HG02571 (cell line): ENCODE measurements at regions not wholly inside any gene's neighbourhood (a gene's known extent, or its start where the extent isn't known, plus 50 kb on each side); places are given as distances from the start of the nearest gene placed in this dataset.
"Not testable (repeated sequence)": the region's sequence is repeated elsewhere in the genome, so short reads cannot be mapped to it uniquely, and the experiment has no call there.

Experiments used
- ATAC-seq: cut with Tn5 transposase; IDR thresholded peaks from one replicate; pipeline ENCODE4 v1.9.1; 2021; ENCODE audit warnings: mild to moderate bottlenecking, moderate library complexity; ENCODE audit not compliant: unreplicated experiment

DNA sequence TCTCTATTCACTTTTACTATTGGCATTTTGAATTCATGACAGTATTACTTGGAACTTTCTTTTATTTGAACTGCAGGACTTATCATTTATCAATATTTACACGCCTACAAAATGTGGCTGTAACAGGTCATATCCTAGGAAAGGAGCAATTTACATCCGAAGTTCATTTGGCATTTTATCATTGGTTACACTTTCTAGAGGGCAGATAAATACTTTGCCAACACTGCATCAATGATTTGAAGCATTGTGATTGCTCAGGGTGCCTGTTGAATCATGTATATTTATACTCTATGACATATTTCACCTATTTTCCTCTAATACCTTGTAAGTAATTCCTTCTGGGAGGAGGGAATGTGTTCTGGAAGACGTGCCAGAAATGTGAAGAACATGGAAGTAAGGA lies 136.7 kb downstream of the MID1IP1 start:
- ATAC-seq, result no peak

DNA sequence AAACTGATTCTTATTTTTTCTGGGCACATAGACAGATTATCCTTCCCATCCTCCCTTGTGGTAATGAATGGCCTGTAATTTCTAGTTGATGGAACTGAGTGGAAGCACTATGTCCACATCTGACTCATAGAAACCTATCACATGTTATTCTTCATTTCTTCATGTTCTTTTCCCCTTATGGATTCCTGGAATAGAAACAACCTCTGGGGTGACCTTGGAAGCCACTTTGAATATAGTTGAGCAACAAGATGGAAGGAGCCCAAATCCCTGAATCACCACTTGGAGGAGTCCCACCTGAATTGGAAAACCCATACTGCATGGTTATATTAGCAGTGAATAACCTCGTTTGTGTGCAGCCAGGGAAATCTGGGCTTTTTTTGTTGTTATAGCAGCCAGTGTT lies 137.8 kb downstream of the MID1IP1 start:
- no peak for ATAC-seq

DNA sequence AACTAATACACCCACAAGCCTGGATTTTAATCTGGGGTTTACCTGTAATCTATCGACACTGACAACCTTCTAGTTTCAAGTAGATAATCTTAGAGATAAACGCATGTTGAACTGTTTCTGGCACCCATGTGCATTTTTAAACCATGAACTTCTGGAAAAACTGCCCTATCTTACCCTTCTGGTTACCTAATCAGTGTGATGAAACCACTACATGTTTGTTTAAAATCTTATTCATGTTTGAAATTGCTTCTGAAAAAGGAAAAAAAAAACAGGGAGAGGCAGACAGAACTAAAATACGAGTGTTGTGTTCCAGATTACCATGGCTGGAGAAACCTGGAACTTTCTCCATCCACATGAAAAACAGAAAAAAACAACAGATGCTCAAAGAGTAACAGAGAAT lies 139.3 kb downstream of the MID1IP1 start:
- no peak for ATAC-seq

DNA sequence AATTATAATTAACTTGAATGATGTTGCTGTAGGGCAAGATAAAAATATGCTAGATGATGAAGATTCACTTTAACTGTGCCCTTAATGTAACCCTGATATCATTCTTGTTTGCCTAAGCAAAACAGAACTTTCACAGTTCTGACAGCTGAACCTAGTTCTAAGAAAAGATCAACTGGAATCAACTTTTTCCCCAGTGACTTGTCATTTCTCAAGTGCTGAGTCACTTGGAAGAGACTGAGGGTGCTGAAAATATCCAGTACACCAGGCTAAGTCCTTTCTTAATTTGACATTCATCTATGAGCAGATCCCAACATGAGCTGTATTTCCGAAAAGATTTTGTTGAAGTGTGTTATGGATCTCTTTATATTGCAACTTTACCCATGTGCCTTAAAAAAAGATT lies 140.4 kb downstream of the MID1IP1 start:
- ATAC-seq, result no peak

DNA sequence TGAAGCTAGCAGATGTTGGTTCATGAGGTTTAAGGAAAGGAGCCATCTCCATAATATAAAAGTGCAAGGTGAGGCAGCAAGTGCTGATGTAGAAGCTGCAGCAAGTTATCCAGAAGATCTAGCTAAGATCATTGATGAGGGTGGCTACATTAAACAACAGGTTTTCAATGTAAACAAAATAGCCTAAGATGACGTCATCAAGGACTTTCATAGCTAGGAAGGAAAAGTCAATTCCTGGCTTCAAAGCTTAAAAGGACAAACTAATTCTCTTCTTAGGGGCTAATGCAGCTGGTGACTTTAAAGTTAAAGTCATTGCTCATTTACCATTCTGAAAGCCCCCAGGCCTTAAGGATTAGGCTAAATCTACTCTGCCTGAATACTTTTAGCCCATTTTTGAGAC lies 141.9 kb downstream of the MID1IP1 start:
- no peak for ATAC-seq

DNA sequence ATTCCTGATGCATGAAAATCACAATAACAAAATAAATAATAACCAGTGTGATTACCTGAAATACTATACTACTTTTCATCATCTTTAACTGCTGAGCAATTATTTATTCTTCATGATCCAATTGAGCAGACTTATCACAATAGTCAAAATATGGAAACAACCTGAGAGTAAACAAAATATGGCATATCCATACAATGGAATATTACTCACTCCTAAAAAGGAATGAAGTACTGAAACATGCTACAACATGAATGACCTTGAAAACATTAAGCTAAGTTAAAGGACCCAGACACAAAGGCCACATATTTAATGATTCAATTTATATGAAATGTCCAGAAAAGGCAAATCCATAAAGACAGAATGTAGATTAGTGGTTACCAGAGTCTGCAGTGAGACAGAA lies 146.8 kb downstream of the MID1IP1 start:
- no peak for ATAC-seq

DNA sequence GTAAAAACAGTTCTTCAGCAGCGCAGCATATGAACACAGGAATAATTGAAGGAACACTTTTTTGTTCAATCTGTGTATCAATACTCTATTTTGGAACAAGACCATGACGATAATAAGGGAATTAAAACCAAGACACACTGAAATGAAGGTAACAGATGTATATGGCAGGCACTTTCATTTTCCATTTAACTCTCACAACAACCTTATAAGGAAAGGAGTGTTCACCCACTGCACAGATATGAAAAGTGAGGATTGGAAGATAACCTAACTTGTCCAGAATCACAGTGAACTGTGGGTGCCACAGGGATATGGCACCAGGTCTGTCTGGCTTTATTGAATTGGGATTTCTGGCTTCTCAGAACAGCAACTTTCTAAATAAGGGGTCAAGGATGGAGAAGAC lies 153.3 kb downstream of the MID1IP1 start:
- no peak for ATAC-seq

DNA sequence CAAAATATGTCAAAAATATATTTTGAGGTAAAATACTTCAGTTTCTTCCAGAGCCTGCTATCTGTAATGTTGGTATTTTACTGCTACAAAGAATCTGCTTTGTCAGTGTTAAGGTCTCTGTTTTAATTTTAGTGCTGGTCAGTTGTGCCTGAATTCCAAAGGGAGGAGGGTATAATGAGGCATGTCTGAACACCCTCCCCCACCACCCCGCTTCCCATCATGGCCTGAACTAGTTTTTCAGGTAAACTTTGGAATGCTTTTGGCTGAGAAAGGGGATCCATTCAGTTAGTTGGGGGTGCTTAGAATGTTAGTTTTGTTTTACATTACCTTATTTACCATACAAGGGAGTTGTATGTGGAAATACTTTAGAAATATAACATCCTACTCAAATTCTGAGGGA lies 158.5 kb downstream of the MID1IP1 start:
- no peak for ATAC-seq

DNA sequence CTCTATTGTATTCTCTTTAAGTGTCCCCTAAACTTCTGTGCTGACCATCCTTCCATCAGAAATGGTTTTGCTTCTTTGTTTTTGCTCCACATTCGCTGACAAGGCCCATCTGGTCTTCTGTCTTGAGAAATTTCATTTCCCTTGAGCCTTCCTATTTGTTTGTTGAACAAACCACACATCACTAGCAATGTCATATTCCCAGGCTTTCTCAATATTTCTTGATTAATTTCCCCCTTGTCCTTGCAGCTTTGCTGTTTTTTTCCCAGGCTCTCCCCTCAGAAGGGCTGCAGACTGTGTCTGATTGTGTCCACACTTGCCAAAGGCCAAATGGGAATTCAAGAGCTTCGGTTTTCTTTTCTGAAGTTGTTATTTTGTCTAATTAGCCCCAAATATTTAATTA lies 158.9 kb downstream of the MID1IP1 start:
- ATAC-seq, result no peak

DNA sequence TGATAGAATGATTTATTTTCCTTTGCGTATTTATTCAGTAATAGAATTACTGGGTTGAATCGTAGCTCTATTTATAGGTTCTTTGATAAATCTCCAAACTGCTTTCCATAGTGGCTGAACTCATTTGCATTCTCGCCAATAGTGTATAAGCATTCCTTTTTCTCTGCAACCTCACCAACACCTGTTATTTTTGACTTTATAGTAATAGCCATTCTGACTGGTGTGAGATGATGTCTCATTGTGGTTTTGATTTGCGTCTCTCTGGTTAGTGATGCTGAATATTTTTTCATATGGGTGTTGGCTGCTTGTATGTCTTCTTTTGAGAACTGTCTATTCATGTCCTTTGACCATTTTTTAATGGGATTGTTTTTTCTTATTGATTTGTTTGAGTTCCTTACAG lies 160.7 kb downstream of the MID1IP1 start:
- no peak for ATAC-seq

DNA sequence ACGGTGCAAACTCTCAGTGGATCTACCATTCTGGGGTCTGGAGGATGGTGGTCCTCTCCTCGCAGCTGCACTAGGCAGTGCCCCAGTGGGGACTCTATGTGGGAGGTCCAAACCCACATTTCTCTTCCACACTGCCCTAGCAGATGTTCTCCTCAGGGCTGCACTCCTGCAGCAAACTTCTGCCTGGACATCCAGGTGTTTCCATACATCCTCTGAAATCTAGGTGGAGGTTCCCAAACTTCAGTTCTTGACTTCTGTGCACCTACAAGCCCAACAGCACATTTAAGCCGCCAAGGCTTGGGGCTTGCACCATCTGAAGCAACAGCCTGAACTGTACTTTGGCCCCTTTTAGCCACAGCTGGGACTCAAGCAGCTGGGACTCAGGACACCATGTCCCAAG lies 162.0 kb downstream of the MID1IP1 start:
- ATAC-seq, result not testable (repeated sequence)

DNA sequence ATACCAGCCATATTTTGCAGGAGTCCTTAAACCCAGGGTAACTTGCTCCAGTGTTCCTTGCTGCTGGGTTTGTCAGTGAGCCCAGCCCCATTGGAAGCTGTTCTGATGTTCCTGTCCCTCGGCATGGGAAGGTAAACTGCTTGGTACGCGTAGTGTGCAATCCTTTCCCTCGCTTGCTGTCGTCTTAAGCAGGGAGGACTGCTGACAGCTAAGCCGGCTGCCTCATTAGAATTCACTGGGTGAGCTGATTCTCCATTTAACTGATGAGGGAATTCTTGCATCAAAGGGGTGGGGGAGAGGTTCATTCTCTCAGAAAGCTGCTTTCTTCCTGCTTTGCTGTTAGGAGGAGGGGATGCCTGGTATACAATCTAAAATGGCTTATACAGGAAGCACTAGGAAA lies 164.6 kb downstream of the MID1IP1 start:
- no peak for ATAC-seq

DNA sequence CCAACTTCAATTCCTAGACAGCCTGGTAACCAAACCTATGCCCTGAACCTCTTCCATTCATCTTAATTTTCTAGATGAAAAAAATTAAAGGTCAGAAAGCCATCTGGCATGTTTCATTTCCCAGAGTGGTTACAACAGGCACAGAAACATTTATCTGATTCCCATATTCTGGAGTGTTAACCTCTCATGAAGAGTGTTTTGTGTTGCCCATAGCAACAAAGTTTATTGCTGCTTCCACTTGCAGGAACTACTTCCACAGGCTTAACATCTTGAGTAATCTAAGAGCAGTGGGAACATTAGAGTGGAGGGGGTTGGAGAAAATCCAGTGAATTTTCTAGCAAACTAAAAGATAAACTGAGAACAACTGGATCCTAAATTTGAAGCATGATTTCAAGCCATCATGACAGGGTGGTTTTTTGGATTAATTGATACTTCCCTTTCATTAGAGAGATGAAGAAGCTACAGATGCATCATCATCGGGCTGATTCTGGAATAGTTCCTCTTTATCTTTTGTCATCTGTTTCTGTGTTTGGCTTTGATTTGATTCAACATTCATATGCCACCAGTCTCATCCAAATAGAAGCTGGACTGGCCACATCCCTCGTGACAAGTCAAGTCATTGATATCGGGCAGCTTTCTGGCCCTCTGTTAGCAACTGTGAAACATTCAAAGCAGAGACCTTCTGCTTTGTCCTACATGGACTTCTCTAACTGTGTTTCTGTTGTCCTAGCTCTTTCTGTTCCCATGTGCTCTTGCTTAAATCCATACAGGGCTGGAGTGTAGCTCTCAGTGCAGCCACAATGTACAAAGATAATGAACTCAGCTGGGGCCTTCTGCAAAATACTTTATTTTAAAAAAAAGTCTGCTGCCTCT lies 167.3 kb downstream of the MID1IP1 start:
- no peak for ATAC-seq

DNA sequence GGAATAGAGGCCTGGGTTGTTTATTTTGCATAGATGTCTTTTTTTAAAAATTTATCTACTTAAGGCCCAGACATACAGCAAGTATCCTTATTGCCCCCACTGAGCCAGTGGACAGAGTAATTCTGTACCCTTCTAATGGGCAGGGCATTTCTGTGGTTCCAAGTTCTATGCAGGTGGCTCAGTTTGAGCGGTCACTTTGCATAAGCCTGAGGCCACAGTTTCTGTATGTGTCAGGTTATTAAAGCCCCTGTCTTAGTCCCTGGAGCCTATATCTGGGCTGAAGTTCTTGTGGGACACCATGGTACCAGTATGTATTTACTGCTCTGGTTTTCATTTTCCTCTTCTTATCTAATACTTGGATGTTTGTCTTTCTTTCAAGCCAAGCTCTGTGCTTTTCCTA lies 168.8 kb downstream of the MID1IP1 start:
- peak; percentile 75 for ATAC-seq

DNA sequence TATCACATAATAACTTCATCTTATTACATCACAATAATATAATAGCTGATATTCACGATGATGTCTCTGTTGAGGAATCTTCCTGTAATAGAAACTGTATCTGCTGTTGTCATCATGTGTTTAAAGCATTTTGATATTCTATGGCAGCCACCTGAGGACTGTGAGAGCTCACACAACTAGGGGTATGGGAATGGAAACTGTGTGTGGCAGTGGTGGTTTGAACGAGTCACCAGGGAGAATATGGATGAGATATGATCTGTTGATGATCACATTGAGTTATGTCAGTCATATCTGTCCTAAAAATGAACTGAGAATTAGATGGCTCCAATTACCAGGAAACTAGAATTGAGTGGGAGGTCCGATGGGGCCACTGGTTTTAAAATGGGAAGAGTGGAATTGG lies 169.6 kb downstream of the MID1IP1 start:
- no peak for ATAC-seq

DNA sequence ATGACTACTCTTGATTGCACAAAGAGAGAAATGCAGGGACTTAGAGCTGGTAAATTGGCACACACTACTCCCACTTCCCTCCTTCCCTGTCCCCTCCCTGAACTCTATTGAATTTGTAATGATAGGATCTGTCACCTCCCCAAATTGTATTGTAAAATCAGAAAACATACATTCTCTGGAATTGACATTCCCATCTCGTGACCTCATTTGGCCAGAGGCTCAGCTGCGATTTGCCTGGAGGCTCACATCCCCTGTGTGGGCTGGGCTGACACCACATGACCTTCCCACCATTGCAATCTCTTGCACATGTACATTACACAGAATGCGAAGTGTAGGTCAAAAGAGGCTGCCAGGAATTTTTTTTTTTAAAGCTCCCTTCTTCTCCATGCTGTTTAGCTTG lies 172.1 kb downstream of the MID1IP1 start:
- no peak for ATAC-seq

DNA sequence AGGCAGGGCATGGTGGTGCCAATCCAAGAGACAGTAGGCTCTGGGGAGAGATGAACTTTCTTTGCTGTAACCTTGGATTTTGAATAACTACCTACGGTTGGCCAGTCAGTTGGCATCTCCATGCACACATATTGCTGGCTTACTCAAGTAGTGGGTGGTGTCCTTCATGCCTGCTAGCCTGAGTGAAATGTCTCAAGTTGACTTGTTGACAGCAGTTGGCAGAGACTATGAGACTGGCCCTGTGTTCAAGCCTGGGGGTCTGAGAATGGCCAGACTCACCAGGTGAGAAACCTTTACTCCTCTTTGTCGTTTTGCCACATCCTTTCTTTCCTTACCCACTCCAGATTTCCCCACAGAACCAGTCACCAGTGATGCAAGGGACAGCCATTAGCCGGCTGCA lies 173.3 kb downstream of the MID1IP1 start:
- no peak for ATAC-seq

DNA sequence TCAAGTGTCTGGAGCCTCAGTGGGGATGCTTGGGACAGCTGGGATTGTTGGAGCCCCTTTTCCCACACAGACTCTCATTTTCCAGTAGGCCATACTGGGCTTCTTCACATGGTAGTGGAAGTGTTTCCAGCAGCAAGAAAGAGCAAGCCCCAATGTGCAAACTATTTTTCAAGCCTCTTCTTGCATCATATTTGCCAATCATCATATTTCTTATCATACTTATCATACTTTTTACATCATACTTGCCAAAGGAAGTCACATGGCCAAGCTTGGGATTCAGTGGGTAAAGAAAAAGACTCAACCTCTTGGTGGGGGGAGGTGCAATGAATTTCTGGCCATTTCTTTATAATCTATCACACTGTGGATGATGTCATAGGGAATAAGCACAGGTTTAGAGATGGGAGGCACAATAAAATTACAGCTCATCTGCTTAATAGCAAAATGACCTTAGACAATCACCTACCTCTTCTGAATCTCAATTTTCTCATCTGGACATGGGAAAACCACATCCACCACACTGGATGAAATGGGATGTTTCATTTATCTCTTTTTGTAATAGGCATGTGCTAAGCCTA lies 174.2 kb downstream of the MID1IP1 start:
- ATAC-seq, result no peak

DNA sequence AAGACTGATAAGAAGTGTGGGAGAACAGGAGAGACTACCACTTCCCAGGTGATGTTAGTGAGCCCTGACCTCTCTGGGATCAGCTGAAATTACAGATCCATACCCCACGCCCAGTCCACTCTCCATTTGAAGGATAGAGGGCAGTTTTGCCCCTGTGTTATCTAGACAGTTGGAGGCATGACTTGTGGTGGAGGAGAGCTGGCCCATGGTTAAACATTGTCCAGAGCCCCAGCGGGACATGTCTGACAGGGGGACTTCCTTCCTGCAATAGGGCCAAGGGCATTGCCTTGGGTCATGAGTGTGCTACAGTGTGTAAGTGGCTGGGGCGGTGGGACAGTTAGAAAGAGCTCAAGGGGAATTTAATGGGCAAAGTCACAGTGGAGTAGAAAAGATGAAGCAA lies 181.1 kb downstream of the MID1IP1 start:
- ATAC-seq, result no peak

DNA sequence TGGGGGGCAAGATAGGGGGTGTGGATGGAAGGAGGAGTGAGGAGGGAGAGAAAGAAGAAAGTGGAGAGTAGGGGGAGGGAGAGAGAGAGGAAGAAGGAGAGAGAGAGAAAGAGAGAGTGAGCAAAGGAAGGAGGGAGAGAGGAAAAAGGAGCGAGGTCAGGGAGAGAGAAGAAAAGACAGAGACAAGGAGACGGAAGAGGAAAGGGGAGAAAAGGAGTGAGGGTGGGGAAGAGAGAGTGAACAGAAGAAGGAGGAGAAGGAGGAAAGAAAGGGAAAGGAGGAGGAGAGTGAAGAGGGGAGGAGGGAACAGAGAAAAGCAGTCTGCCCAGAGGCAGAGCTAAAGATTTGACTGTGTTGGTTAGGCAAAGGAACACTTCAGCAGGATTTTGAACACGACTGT lies 181.6 kb downstream of the MID1IP1 start:
- no peak for ATAC-seq

DNA sequence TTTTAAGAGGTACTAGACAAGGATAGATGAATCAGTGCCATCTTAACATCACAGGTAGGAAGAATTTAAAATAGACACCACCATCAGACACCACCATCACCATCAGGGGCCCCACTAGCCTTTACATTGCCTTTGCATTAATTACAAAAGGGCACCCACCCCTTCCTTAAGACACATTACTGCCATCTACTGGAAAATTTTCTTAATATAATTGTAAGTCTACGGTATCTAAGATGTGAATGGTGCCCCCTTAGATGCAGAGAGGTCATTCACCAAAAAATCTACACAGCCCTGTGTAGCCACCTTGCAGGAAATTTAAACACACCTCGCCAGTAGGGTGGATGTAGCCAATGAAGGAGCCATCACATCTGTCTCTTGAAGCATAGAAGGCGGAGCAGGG lies 184.1 kb downstream of the MID1IP1 start:
- ATAC-seq, result no peak

DNA sequence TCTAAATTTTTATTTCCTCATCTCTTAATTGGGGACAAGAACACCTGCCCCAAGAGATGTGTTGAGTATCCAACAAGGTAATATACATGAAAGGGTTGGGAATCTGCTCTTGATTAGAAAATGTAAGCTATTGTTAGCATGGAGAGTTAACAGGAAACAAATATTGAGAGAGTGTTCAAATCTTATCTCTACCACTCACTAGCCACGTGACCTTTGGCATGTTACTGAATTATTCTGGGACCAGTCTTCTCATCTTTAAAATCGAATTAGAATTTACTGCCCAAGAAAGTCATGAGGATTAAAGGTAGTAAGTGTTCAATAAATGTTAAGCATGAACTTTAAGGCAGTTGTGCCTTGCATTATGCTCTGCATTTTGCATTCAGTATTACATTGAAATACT lies 184.7 kb downstream of the MID1IP1 start:
- no peak for ATAC-seq

DNA sequence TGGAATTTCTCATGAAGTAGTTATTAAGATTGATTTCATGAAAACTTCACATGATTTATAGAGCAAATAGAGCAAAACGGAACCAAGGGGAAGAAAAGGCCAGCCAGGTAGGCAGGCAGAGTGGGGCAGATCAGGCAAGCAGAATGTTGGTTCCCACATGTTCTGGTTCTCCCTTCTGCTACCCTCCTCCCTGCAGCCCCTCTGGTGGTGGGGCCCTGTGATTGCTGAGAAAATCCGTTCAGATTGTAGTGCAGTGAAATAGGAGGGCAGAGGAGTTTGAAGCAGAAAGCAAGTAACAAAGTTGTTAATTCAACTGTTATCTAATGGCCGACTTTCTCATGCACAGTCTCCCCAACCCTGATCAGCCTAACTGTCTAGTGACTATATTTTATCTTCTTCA lies 185.3 kb downstream of the MID1IP1 start:
- ATAC-seq, result no peak
